ENCODE measurements at regions not wholly inside any gene's neighbourhood (a gene's known extent, or its start where the extent isn't known, plus 50 kb on each side); places are given as distances from the start of the nearest gene placed in this dataset.

- DNase-seq (no peak), ATAC-seq (ENCODE audit: low FRiP score) (no peak)
- H3K4me1 ChIP-seq (ENCODE audit: control insufficient read depth in 1 of 2, insufficient read depth in 2 of 2, low read length in 2 of 2) = no peaks in the 10 kb centered on the region
- no peaks in the 10 kb centered on the region for H3K9me3 ChIP-seq (ENCODE audit: control insufficient read depth, low read length)
- no peaks in the 10 kb centered on the region for H3K27me3 ChIP-seq (ENCODE audit: control insufficient read depth in 1 of 2, insufficient read depth in 2 of 2, low read length in 1 of 2)
- intact Hi-C loops (cut with DNase I) = no loop called here
- H3K4me3 ChIP-seq (ENCODE audit: low read length in 2 of 2) = no peak overlapping the region
- no peak overlapping the region for H3K27ac ChIP-seq (ENCODE audit: low read depth in 1 of 2, low read length in 2 of 2)
- WGBS, 2 donors = 75% methylated on average over 7 of the region's 7 CpGs
- no peaks in the 10 kb centered on the region for H3K36me3 ChIP-seq (ENCODE audit: control insufficient read depth in 1 of 2, insufficient read depth in 2 of 2, low read length in 1 of 2)
Measured at GRCh38 chrX:6681521-6682145, 146.7 kb upstream of the VCX3A start.

- no peaks in the 10 kb centered on the region for H3K4me1 ChIP-seq (ENCODE audit: control insufficient read depth in 1 of 2, insufficient read depth in 2 of 2, low read length in 2 of 2)
- intact Hi-C loops (cut with DNase I) = no loop called here
- no peaks in the 10 kb centered on the region for H3K36me3 ChIP-seq (ENCODE audit: control insufficient read depth in 1 of 2, insufficient read depth in 2 of 2, low read length in 1 of 2)
- DNase-seq (no peak), ATAC-seq (ENCODE audit: low FRiP score) (no peak)
- H3K27ac ChIP-seq (ENCODE audit: low read depth in 1 of 2, low read length in 2 of 2) = no peak overlapping the region
- H3K4me3 ChIP-seq (ENCODE audit: low read length in 2 of 2) = no peak overlapping the region
- no peaks in the 10 kb centered on the region for H3K9me3 ChIP-seq (ENCODE audit: control insufficient read depth, low read length)
- 77 to 84% methylated on average over 2 of the region's 2 CpGs for WGBS, 2 donors
- no peaks in the 10 kb centered on the region for H3K27me3 ChIP-seq (ENCODE audit: control insufficient read depth in 1 of 2, insufficient read depth in 2 of 2, low read length in 1 of 2)
Measured at GRCh38 chrX:6679988-6680387, 145.1 kb upstream of the VCX3A start.

GRCh38 chrX:6679550-6679949 is 144.6 kb upstream of the VCX3A start:
- H3K4me3 ChIP-seq (ENCODE audit: low read length in 2 of 2) = no peak overlapping the region
- intact Hi-C loops (cut with DNase I) = no loop called here
- 85% methylated on average over 5 of the region's 5 CpGs for WGBS, 2 donors
- no peak overlapping the region for H3K27ac ChIP-seq (ENCODE audit: low read depth in 1 of 2, low read length in 2 of 2)
- H3K9me3 ChIP-seq (ENCODE audit: control insufficient read depth, low read length) = no peaks in the 10 kb centered on the region
- ATAC-seq (ENCODE audit: low FRiP score) = no peak
- H3K4me1 ChIP-seq (ENCODE audit: control insufficient read depth in 1 of 2, insufficient read depth in 2 of 2, low read length in 2 of 2) = no peaks in the 10 kb centered on the region
- no peak for DNase-seq
- H3K27me3 ChIP-seq (ENCODE audit: control insufficient read depth in 1 of 2, insufficient read depth in 2 of 2, low read length in 1 of 2) = no peaks in the 10 kb centered on the region
- H3K36me3 ChIP-seq (ENCODE audit: control insufficient read depth in 1 of 2, insufficient read depth in 2 of 2, low read length in 1 of 2) = no peaks in the 10 kb centered on the region

- Histone ChIP-seq H3K4me1 (ENCODE audit: control insufficient read depth in 1 of 2, insufficient read depth in 2 of 2, low read length in 2 of 2) (no peaks in the 10 kb centered on the region), H3K4me3 (ENCODE audit: low read length in 2 of 2) (no peak overlapping the region), H3K27me3 (ENCODE audit: control insufficient read depth in 1 of 2, insufficient read depth in 2 of 2, low read length in 1 of 2) (no peaks in the 10 kb centered on the region), H3K27ac (ENCODE audit: low read depth in 1 of 2, low read length in 2 of 2) (no peak overlapping the region), H3K9me3 (ENCODE audit: control insufficient read depth, low read length) (no peaks in the 10 kb centered on the region), H3K36me3 (ENCODE audit: control insufficient read depth in 1 of 2, insufficient read depth in 2 of 2, low read length in 1 of 2) (no peaks in the 10 kb centered on the region)
- intact Hi-C loops (cut with DNase I) = no loop called here
- ATAC-seq (ENCODE audit: low FRiP score) (no peak), DNase-seq (no peak)
- 11 to 12% methylated on average over 7 of the region's 7 CpGs for WGBS, 2 donors
Measured at GRCh38 chrX:6678313-6678712, 143.4 kb upstream of the VCX3A start.

GRCh38 chrX:6674734-6675133 is 139.8 kb upstream of the VCX3A start:
- DNase-seq (no peak), ATAC-seq (ENCODE audit: low FRiP score) (no peak)
- Histone ChIP-seq H3K4me3 (ENCODE audit: low read length in 2 of 2) (no peak overlapping the region), H3K4me1 (ENCODE audit: control insufficient read depth in 1 of 2, insufficient read depth in 2 of 2, low read length in 2 of 2) (no peaks in the 10 kb centered on the region), H3K36me3 (ENCODE audit: control insufficient read depth in 1 of 2, insufficient read depth in 2 of 2, low read length in 1 of 2) (no peaks in the 10 kb centered on the region), H3K27me3 (ENCODE audit: control insufficient read depth in 1 of 2, insufficient read depth in 2 of 2, low read length in 1 of 2) (no peaks in the 10 kb centered on the region), H3K27ac (ENCODE audit: low read depth in 1 of 2, low read length in 2 of 2) (no peak overlapping the region), H3K9me3 (ENCODE audit: control insufficient read depth, low read length) (no peaks in the 10 kb centered on the region)
- intact Hi-C loops (cut with DNase I) = no loop called here
- 73 to 84% methylated on average over 4 of the region's 4 CpGs for WGBS, 2 donors

- ATAC-seq (ENCODE audit: low FRiP score) = no peak
- intact Hi-C loops (cut with DNase I) = no loop called here
- no peak overlapping the region for H3K27ac ChIP-seq (ENCODE audit: low read depth in 1 of 2, low read length in 2 of 2)
Measured at GRCh38 chrX:6667048-6667768, 132.3 kb upstream of the VCX3A start.

GRCh38 chrX:6666624-6667023 is 131.7 kb upstream of the VCX3A start:
- DNase-seq = no peak
- 83 to 84% methylated on average over 2 of the region's 2 CpGs for WGBS, 2 donors
- Histone ChIP-seq H3K36me3 (ENCODE audit: control insufficient read depth in 1 of 2, insufficient read depth in 2 of 2, low read length in 1 of 2) (no peaks in the 10 kb centered on the region), H3K27me3 (ENCODE audit: control insufficient read depth in 1 of 2, insufficient read depth in 2 of 2, low read length in 1 of 2) (no peaks in the 10 kb centered on the region), H3K27ac (ENCODE audit: low read depth in 1 of 2, low read length in 2 of 2) (no peak overlapping the region), H3K4me1 (ENCODE audit: control insufficient read depth in 1 of 2, insufficient read depth in 2 of 2, low read length in 2 of 2) (no peaks in the 10 kb centered on the region), H3K9me3 (ENCODE audit: control insufficient read depth, low read length) (no peaks in the 10 kb centered on the region), H3K4me3 (ENCODE audit: low read length in 2 of 2) (no peak overlapping the region)
- intact Hi-C loops (cut with DNase I) = no loop called here
- ATAC-seq (ENCODE audit: low FRiP score) = no peak

More at GRCh38 chrX:6667048-6667768, 132.3 kb upstream of the VCX3A start:
- no peak for DNase-seq
- H3K36me3 ChIP-seq (ENCODE audit: control insufficient read depth in 1 of 2, insufficient read depth in 2 of 2, low read length in 1 of 2) = no peaks in the 10 kb centered on the region
- WGBS, 2 donors = 84 to 86% methylated on average over 5 of the region's 5 CpGs
- no peaks in the 10 kb centered on the region for H3K4me1 ChIP-seq (ENCODE audit: control insufficient read depth in 1 of 2, insufficient read depth in 2 of 2, low read length in 2 of 2)
- no peak overlapping the region for H3K4me3 ChIP-seq (ENCODE audit: low read length in 2 of 2)
- no peaks in the 10 kb centered on the region for H3K9me3 ChIP-seq (ENCODE audit: control insufficient read depth, low read length)
- no peaks in the 10 kb centered on the region for H3K27me3 ChIP-seq (ENCODE audit: control insufficient read depth in 1 of 2, insufficient read depth in 2 of 2, low read length in 1 of 2)

GRCh38 chrX:6661736-6662135 is 126.8 kb upstream of the VCX3A start:
- intact Hi-C loops (cut with DNase I) = no loop called here
- Histone ChIP-seq H3K27me3 (ENCODE audit: control insufficient read depth in 1 of 2, insufficient read depth in 2 of 2, low read length in 1 of 2) (no peaks in the 10 kb centered on the region), H3K4me3 (ENCODE audit: low read length in 2 of 2) (no peak overlapping the region), H3K9me3 (ENCODE audit: control insufficient read depth, low read length) (no peaks in the 10 kb centered on the region), H3K27ac (ENCODE audit: low read depth in 1 of 2, low read length in 2 of 2) (no peak overlapping the region), H3K36me3 (ENCODE audit: control insufficient read depth in 1 of 2, insufficient read depth in 2 of 2, low read length in 1 of 2) (no peaks in the 10 kb centered on the region), H3K4me1 (ENCODE audit: control insufficient read depth in 1 of 2, insufficient read depth in 2 of 2, low read length in 2 of 2) (no peaks in the 10 kb centered on the region)
- no peak for ATAC-seq (ENCODE audit: low FRiP score)
- WGBS, 2 donors = 83 to 84% methylated on average over 4 of the region's 4 CpGs
- DNase-seq = no peak

- 83% methylated on average over 2 of the region's 2 CpGs for WGBS, 2 donors
- no peaks in the 10 kb centered on the region for H3K36me3 ChIP-seq (ENCODE audit: control insufficient read depth in 1 of 2, insufficient read depth in 2 of 2, low read length in 1 of 2)
- H3K27ac ChIP-seq (ENCODE audit: low read depth in 1 of 2, low read length in 2 of 2) = no peak overlapping the region
- no peaks in the 10 kb centered on the region for H3K27me3 ChIP-seq (ENCODE audit: control insufficient read depth in 1 of 2, insufficient read depth in 2 of 2, low read length in 1 of 2)
- no peak overlapping the region for H3K4me3 ChIP-seq (ENCODE audit: low read length in 2 of 2)
- no peaks in the 10 kb centered on the region for H3K9me3 ChIP-seq (ENCODE audit: control insufficient read depth, low read length)
- H3K4me1 ChIP-seq (ENCODE audit: control insufficient read depth in 1 of 2, insufficient read depth in 2 of 2, low read length in 2 of 2) = no peaks in the 10 kb centered on the region
- intact Hi-C loops (cut with DNase I) = no loop called here
- no peak for DNase-seq
- no peak for ATAC-seq (ENCODE audit: low FRiP score)
Measured at GRCh38 chrX:6660567-6661264, 125.8 kb upstream of the VCX3A start.
